Esophagus muscularis mucosa (tissue), 3 donors: ENCODE measurements at regions not wholly inside any gene's neighbourhood (a gene's known extent, or its start where the extent isn't known, plus 50 kb on each side); places are given as distances from the start of the nearest gene placed in this dataset.

Experiments
- POLR2A ChIP-seq: fragments of 450-650 bp; IDR thresholded peaks from one replicate; pipeline ENCODE4 v1.6.1; 2017; ENCODE audit warnings: antibody characterized with exemption, moderate library complexity, mild to moderate bottlenecking, low read depth
- TF ChIP-seq, protein P1 (sequence below), 3 experiments: fragments of 200-600 bp in 2 of 3; fragments of 450-650 bp in 1 of 3; sonication (generic) in 2 of 3; IDR thresholded peaks; one replicate each; pipeline ENCODE4 v1.5.1; 2017 to 2019; ENCODE audit warnings: antibody characterized with exemption in 3 of 3, mild to moderate bottlenecking in 2 of 3, moderate library complexity in 1 of 3

DNA sequence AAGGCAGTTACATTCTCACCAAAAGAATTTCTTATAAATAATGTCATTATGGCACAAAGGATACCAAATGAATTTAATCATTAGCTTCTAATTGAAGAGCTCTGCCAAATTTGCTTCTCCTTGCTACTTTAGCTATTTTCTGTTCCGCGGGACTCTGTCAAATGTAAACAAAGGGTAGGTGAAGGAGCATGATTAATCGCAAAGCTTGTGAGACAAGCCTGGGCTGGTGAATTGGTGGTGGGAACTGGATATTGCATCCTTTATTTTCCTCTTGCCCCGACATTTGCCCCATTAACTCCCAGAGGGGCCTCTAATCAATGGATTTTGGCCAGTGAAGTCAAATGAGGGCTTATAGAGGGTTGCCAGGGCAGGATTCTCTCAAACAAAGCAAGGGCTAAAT, 234.2 kb upstream of the RFX3 start:
- TF ChIP-seq, protein P1, sequence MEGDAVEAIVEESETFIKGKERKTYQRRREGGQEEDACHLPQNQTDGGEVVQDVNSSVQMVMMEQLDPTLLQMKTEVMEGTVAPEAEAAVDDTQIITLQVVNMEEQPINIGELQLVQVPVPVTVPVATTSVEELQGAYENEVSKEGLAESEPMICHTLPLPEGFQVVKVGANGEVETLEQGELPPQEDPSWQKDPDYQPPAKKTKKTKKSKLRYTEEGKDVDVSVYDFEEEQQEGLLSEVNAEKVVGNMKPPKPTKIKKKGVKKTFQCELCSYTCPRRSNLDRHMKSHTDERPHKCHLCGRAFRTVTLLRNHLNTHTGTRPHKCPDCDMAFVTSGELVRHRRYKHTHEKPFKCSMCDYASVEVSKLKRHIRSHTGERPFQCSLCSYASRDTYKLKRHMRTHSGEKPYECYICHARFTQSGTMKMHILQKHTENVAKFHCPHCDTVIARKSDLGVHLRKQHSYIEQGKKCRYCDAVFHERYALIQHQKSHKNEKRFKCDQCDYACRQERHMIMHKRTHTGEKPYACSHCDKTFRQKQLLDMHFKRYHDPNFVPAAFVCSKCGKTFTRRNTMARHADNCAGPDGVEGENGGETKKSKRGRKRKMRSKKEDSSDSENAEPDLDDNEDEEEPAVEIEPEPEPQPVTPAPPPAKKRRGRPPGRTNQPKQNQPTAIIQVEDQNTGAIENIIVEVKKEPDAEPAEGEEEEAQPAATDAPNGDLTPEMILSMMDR (IDR thresholded peaks at IDR 0.05), result no peak
- TF ChIP-seq POLR2A, result no peak
